Spinal cord (tissue), 9 donors: ENCODE measurements at regions not wholly inside any gene's neighbourhood (a gene's known extent, or its start where the extent isn't known, plus 50 kb on each side); places are given as distances from the start of the nearest gene placed in this dataset.
"Not testable (repeated sequence)": the region's sequence is repeated elsewhere in the genome, so short reads cannot be mapped to it uniquely, and the experiment has no call there.

Source experiments
- DNase-seq, 6 donors: peaks; one replicate each; pipeline versions ENCODE4 v3.0.0 to v3.0.0-alpha.2; 2013 to 2015; ENCODE audit warnings: low spot score in 6 of 6, low read depth in 4 of 6
- H3K27ac ChIP-seq: one replicate; pipeline ENCODE4 v1.5.1; 2013; ENCODE audit warnings: low read depth, low read length, control low read depth
- H3K27me3 ChIP-seq: one replicate; pipeline ENCODE4 v1.6.1; 2013; ENCODE audit warnings: low read length; ENCODE audit not compliant: control insufficient read depth, insufficient read depth
- H3K36me3 ChIP-seq: one replicate; pipeline ENCODE4 v1.6.1; 2013; ENCODE audit warnings: low read length; ENCODE audit not compliant: control insufficient read depth, insufficient read depth
- H3K4me1 ChIP-seq: one replicate; pipeline ENCODE4 v1.6.1; 2013; ENCODE audit warnings: low read length; ENCODE audit not compliant: control insufficient read depth, insufficient read depth
- H3K4me3 ChIP-seq: one replicate; pipeline ENCODE4 v1.5.1; 2013; ENCODE audit warnings: low read depth, low read length, control low read depth
- H3K9me3 ChIP-seq: one replicate; pipeline ENCODE4 v1.6.1; 2013; ENCODE audit warnings: low read length; ENCODE audit not compliant: control insufficient read depth, insufficient read depth
- WGBS: methylation state at CpG from one replicate; pipeline ENCODE4 v1.1.5; 2013; ENCODE audit warnings: missing lambda C conversion rate; ENCODE audit not compliant: insufficient coverage; 5-methylcytosine and 5-hydroxymethylcytosine counted together
- donor health status: healthy.

GRCh38 chr6:169859978-169860703 is 108.7 kb downstream of the ERMARD start:
- Histone ChIP-seq H3K9me3 (peaks cover 9% of the 10 kb centered on the region), H3K36me3 (no peaks in the 10 kb centered on the region), H3K27me3 (no peaks in the 10 kb centered on the region), H3K27ac (no peak overlapping the region), H3K4me3 (no peak overlapping the region), H3K4me1 (peaks cover 18% of the 10 kb centered on the region)
- WGBS: 90% methylated on average over 17 of the region's 18 CpGs
- no peak for DNase-seq

- H3K36me3 ChIP-seq: no peaks in the 10 kb centered on the region
- peaks cover 9% of the 10 kb centered on the region for H3K9me3 ChIP-seq
- H3K27me3 ChIP-seq: no peaks in the 10 kb centered on the region
- WGBS: 93% methylated on average over 6 of the region's 7 CpGs
- no peak for DNase-seq
- peaks cover 15% of the 10 kb centered on the region for H3K4me1 ChIP-seq
- no peak overlapping the region for H3K27ac ChIP-seq
- no peak overlapping the region for H3K4me3 ChIP-seq
Observed at GRCh38 chr6:169859401-169859977, 108.1 kb downstream of the ERMARD start.

GRCh38 chr6:169858935-169859351 is 107.5 kb downstream of the ERMARD start:
- H3K27ac ChIP-seq: no peak overlapping the region
- H3K27me3 ChIP-seq: no peaks in the 10 kb centered on the region
- H3K9me3 ChIP-seq: peaks cover 9% of the 10 kb centered on the region
- H3K36me3 ChIP-seq: no peaks in the 10 kb centered on the region
- H3K4me3 ChIP-seq: no peak overlapping the region
- DNase-seq: no peak
- peaks cover 18% of the 10 kb centered on the region for H3K4me1 ChIP-seq
- WGBS: 97% methylated on average over 10 of the region's 10 CpGs

- Histone ChIP-seq H3K9me3 (peaks cover 9% of the 10 kb centered on the region), H3K27me3 (no peaks in the 10 kb centered on the region), H3K4me1 (peaks cover 23% of the 10 kb centered on the region), H3K27ac (no peak overlapping the region), H3K36me3 (no peaks in the 10 kb centered on the region), H3K4me3 (no peak overlapping the region)
- no peak for DNase-seq
- 89% methylated on average over 16 of the region's 17 CpGs for WGBS
Observed at GRCh38 chr6:169858293-169858934, 107.0 kb downstream of the ERMARD start.

- DNase-seq: no peak
- Histone ChIP-seq H3K36me3 (no peaks in the 10 kb centered on the region), H3K27ac (no peak overlapping the region), H3K4me1 (peaks cover 20% of the 10 kb centered on the region), H3K9me3 (peaks cover 9% of the 10 kb centered on the region), H3K4me3 (no peak overlapping the region), H3K27me3 (no peaks in the 10 kb centered on the region)
- 92% methylated on average over 17 of the region's 19 CpGs for WGBS
Observed at GRCh38 chr6:169857343-169858292, 106.2 kb downstream of the ERMARD start.

GRCh38 chr6:169856442-169857342 is 105.3 kb downstream of the ERMARD start:
- DNase-seq: not testable (repeated sequence)

GRCh38 chr6:169854813-169855212 is 103.4 kb downstream of the ERMARD start:
- no peaks in the 10 kb centered on the region for H3K27me3 ChIP-seq
- H3K9me3 ChIP-seq: peaks cover 9% of the 10 kb centered on the region
- H3K36me3 ChIP-seq: no peaks in the 10 kb centered on the region
- no peak overlapping the region for H3K27ac ChIP-seq
- no peak for DNase-seq
- WGBS: 100% methylated on average over 1 of the region's 4 CpGs
- H3K4me3 ChIP-seq: no peak overlapping the region
- peaks cover 9% of the 10 kb centered on the region for H3K4me1 ChIP-seq

More at GRCh38 chr6:169856442-169857342, 105.3 kb downstream of the ERMARD start:
- H3K4me3 ChIP-seq, H3K27me3 ChIP-seq, H3K9me3 ChIP-seq, H3K36me3 ChIP-seq, H3K27ac ChIP-seq: not testable (repeated sequence)
- peaks cover 12% of the 10 kb centered on the region for H3K4me1 ChIP-seq
- 96% methylated on average over 44 of the region's 49 CpGs for WGBS

GRCh38 chr6:169854083-169854725 is 102.8 kb downstream of the ERMARD start:
- Histone ChIP-seq H3K27ac (no peak overlapping the region), H3K4me1 (peaks cover 9% of the 10 kb centered on the region), H3K9me3 (peaks cover 9% of the 10 kb centered on the region), H3K4me3 (no peak overlapping the region), H3K36me3 (no peaks in the 10 kb centered on the region), H3K27me3 (no peaks in the 10 kb centered on the region)
- WGBS: 87% methylated on average over 8 of the region's 12 CpGs
- no peak for DNase-seq
